Naive thymus-derived CD4-positive, alpha-beta T cell (primary cell): ENCODE measurements at regions not wholly inside any gene's neighbourhood (a gene's known extent, or its start where the extent isn't known, plus 50 kb on each side); places are given as distances from the start of the nearest gene placed in this dataset.

Source experiments
- ATAC-seq: fragments of 150-1000 bp; cut with Tn5 transposase; 2 replicates; pipeline ENCODE4 v1.10.0; 2021; ENCODE audit warnings: mild to moderate bottlenecking, moderate library complexity
- CTCF ChIA-PET: fragments of 350-600 bp; sonication (Branson Sonifier 250); formaldehyde crosslinking; loops from one replicate; lab custom pipeline; 2021; ENCODE audit warnings: antibody characterized with exemption; lab: Charles Lee
- POLR2A ChIA-PET: fragments of 350-600 bp; sonication (Branson Sonifier 250); formaldehyde crosslinking; loops from one replicate; lab custom pipeline; 2021; ENCODE audit warnings: antibody characterized with exemption, inconsistent platforms; lab: Charles Lee
- DNase-seq, 9 donors: peaks; one replicate each; pipeline versions ENCODE4 v3.0.0 to v3.0.0-alpha.2; 2020 to 2022; ENCODE audit warnings: mixed read lengths in 1 of 9
- H3K27ac ChIP-seq: one replicate; pipeline ENCODE4 v1.7.0; 2013; ENCODE audit warnings: mild to moderate bottlenecking, low read depth, low read length, moderate library complexity
- H3K27me3 ChIP-seq, 2 donors: one replicate each; pipeline ENCODE4 v1.7.0; 2013; ENCODE audit warnings: low read length in 2 of 2, mild to moderate bottlenecking in 2 of 2, moderate library complexity in 2 of 2; ENCODE audit not compliant: control insufficient read depth in 2 of 2, insufficient read depth in 2 of 2
- H3K36me3 ChIP-seq, 3 experiments: 1 replicate in 2 of 3; 2 replicates in 1 of 3; pipeline ENCODE4 v1.7.0; 2013; ENCODE audit warnings: low read length in 3 of 3, mild to moderate bottlenecking in 3 of 3, moderate library complexity in 1 of 3; ENCODE audit not compliant: insufficient read depth in 3 of 3, control insufficient read depth in 2 of 3
- H3K4me1 ChIP-seq, 2 donors: one replicate each; pipeline ENCODE4 v1.7.0; 2013; ENCODE audit warnings: low read length in 2 of 2, mild to moderate bottlenecking in 2 of 2, moderate library complexity in 1 of 2; ENCODE audit not compliant: control insufficient read depth in 2 of 2, insufficient read depth in 2 of 2
- H3K4me3 ChIP-seq: 2 replicates; pipeline ENCODE4 v1.7.0; 2013; ENCODE audit warnings: mild to moderate bottlenecking, low read length
- H3K9me3 ChIP-seq, 3 experiments: 1 replicate in 2 of 3; 2 replicates in 1 of 3; pipeline ENCODE4 v1.7.0; 2013; ENCODE audit warnings: low read length in 3 of 3; ENCODE audit not compliant: control insufficient read depth in 2 of 3
- H3K27ac Mint-ChIP-seq, 9 donors: one replicate each; pipeline ENCODE4 v1.8.0; 2020 to 2022; ENCODE audit warnings: mixed read lengths in 9 of 9, mild to moderate bottlenecking in 8 of 9, moderate library complexity in 5 of 9, inconsistent platforms in 2 of 9
- H3K27me3 Mint-ChIP-seq, 5 donors: one replicate each; pipeline ENCODE4 v1.8.0; 2021 to 2022; ENCODE audit warnings: mixed read lengths in 5 of 5, mild to moderate bottlenecking in 1 of 5
- H3K36me3 Mint-ChIP-seq, 5 donors: one replicate each; pipeline ENCODE4 v1.8.0; 2020 to 2022; ENCODE audit warnings: mixed read lengths in 5 of 5, mild to moderate bottlenecking in 3 of 5, inconsistent platforms in 1 of 5
- H3K4me1 Mint-ChIP-seq, 7 donors: one replicate each; pipeline ENCODE4 v1.8.0; 2020 to 2022; ENCODE audit warnings: mixed read lengths in 7 of 7, mild to moderate bottlenecking in 3 of 7, inconsistent platforms in 1 of 7
- H3K4me3 Mint-ChIP-seq, 10 donors: one replicate each; pipeline ENCODE4 v1.8.0; 2020 to 2022; ENCODE audit warnings: mild to moderate bottlenecking in 10 of 10, mixed read lengths in 10 of 10, moderate library complexity in 6 of 10, inconsistent platforms in 2 of 10
- H3K9me3 Mint-ChIP-seq, 11 donors: one replicate each; pipeline ENCODE4 v1.8.0; 2020 to 2022; ENCODE audit warnings: mixed read lengths in 11 of 11, mild to moderate bottlenecking in 4 of 11, inconsistent platforms in 1 of 11, moderate library complexity in 1 of 11
- intact Hi-C, 2 donors: fragments of 100-400 bp; cut with micrococcal nuclease; formaldehyde crosslinking; loops; one replicate each; pipeline ENCODE4 v1.15.1; 2023

- ATAC-seq, result no peak
- Histone ChIP-seq H3K4me1 (no peaks in the 10 kb centered on the region), H3K27ac (no peak overlapping the region), H3K4me3 (no peak overlapping the region), H3K9me3 (no peaks in the 10 kb centered on the region), H3K27me3 (no peaks in the 10 kb centered on the region), H3K36me3 (no peaks in the 10 kb centered on the region)
- Mint-ChIP-seq H3K9me3 (peaks cover 0 to 15% (median 5%) of the 10 kb centered on the region in 11 donors), H3K27ac (no peak overlapping the region), H3K27me3 (no peaks in the 10 kb centered on the region), H3K4me3 (no peak overlapping the region), H3K4me1 (no peaks in the 10 kb centered on the region), H3K36me3 (no peaks in the 10 kb centered on the region)
- CTCF ChIA-PET, result no interaction called here
- intact Hi-C loops, result no loop called here
- POLR2A ChIA-PET, result no interaction called here
- DNase-seq, result no peak
Measured at GRCh38 chr20:6940876-6941275, 173.4 kb downstream of the BMP2 start.

- Histone ChIP-seq H3K4me1 (no peaks in the 10 kb centered on the region), H3K36me3 (no peaks in the 10 kb centered on the region), H3K27me3 (no peaks in the 10 kb centered on the region), H3K4me3 (no peak overlapping the region), H3K9me3 (no peaks in the 10 kb centered on the region), H3K27ac (no peak overlapping the region)
- intact Hi-C loops, result no loop called here
- H3K36me3 Mint-ChIP-seq, result no peaks in the 10 kb centered on the region
- H3K4me1 Mint-ChIP-seq, result no peaks in the 10 kb centered on the region
- H3K9me3 Mint-ChIP-seq, result peaks cover 0 to 17% (median 5%) of the 10 kb centered on the region in 11 donors
- ChIA-PET POLR2A (no interaction called here), CTCF (no interaction called here)
- H3K27me3 Mint-ChIP-seq, result no peaks in the 10 kb centered on the region
- H3K27ac Mint-ChIP-seq, result no peak overlapping the region
- no peak overlapping the region for H3K4me3 Mint-ChIP-seq
- DNase-seq (no peak), ATAC-seq (no peak)
Measured at GRCh38 chr20:6941571-6941970, 174.1 kb downstream of the BMP2 start.

DNA sequence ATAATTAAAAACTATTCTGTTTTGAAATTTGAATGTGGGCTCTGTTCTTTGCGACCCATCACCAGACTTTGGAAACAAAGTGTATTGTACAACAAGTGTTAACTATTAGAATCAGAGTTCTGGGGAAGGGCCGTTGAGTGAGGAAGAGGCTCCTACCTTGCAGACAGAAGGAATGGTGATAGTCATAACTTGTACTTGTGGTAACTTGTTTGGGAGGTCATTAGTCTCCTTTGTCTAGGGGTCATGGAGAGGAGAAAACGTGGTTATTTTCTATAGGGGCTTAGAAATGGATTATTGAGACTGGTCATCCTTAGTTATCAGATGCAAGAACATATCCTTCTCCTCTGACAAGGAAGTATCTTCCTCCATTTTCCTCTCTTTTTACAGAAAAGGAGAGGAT lies 174.8 kb downstream of the BMP2 start:
- ATAC-seq, result no peak
- no peaks in the 10 kb centered on the region for H3K27me3 ChIP-seq
- Mint-ChIP-seq H3K27ac (no peak overlapping the region), H3K4me3 (no peak overlapping the region), H3K4me1 (no peaks in the 10 kb centered on the region), H3K27me3 (no peaks in the 10 kb centered on the region), H3K9me3 (peaks cover 0 to 17% (median 3%) of the 10 kb centered on the region in 11 donors), H3K36me3 (no peaks in the 10 kb centered on the region)
- ChIA-PET CTCF (no interaction called here), POLR2A (no interaction called here)
- no peaks in the 10 kb centered on the region for H3K4me1 ChIP-seq
- DNase-seq, result no peak
- no peak overlapping the region for H3K27ac ChIP-seq
- no peak overlapping the region for H3K4me3 ChIP-seq
- H3K36me3 ChIP-seq, result no peaks in the 10 kb centered on the region
- no peaks in the 10 kb centered on the region for H3K9me3 ChIP-seq
- intact Hi-C loops, result no loop called here

DNA sequence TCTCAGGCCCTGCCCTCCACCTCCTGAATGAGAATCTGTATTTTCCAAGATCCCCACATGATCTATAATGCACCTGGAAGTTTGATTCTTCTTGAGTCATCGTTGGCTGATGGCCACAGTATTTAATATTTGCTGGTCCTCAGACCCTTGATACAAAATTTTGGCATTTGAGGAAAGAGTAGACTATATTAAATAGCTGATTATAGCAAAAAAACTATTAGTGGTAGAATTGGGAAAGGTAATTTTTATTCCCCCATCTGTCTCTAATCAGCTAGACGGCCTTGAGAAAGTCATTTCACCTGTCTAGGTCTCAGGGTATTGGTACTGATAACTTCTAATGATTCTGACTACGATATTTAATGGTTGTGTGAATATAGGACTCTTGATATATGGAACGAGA lies 176.8 kb downstream of the BMP2 start:
- Mint-ChIP-seq H3K27ac (no peak overlapping the region), H3K4me1 (no peaks in the 10 kb centered on the region), H3K27me3 (no peaks in the 10 kb centered on the region), H3K4me3 (no peak overlapping the region), H3K9me3 (peaks cover 0 to 10% (median 2%) of the 10 kb centered on the region in 11 donors), H3K36me3 (no peaks in the 10 kb centered on the region)
- Histone ChIP-seq H3K27me3 (no peaks in the 10 kb centered on the region), H3K9me3 (peaks cover 0 to under 1% (median 0%) of the 10 kb centered on the region in 3 experiments), H3K4me1 (no peaks in the 10 kb centered on the region), H3K4me3 (no peak overlapping the region), H3K27ac (no peak overlapping the region), H3K36me3 (no peaks in the 10 kb centered on the region)
- no peak for ATAC-seq
- ChIA-PET POLR2A (no interaction called here), CTCF (no interaction called here)
- no peak for DNase-seq
- intact Hi-C loops, result no loop called here

DNA sequence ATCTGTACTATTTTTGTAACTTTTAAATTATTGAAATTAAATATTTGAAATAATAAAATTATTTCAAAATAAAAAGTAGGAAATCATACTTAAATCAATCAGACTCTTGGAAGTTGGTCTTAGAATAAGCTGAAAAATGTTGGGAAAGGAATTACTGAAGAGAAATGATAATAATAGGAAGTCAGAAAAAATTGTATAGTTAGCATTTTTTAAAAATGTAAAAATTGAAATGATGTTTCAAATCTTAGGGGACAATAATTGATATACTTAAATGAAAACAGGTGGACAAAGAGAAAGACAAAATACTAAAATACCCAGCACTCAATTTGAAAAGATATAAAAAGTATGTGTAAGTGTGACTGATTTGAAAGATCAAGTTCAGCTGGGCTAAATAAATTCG lies 186.1 kb downstream of the BMP2 start:
- Histone ChIP-seq H3K9me3 (peaks cover 0 to 5% (median 0%) of the 10 kb centered on the region in 3 experiments), H3K36me3 (no peaks in the 10 kb centered on the region), H3K27me3 (no peaks in the 10 kb centered on the region), H3K4me1 (no peaks in the 10 kb centered on the region), H3K4me3 (no peak overlapping the region), H3K27ac (no peak overlapping the region)
- no peak for ATAC-seq
- H3K4me1 Mint-ChIP-seq, result no peaks in the 10 kb centered on the region
- H3K9me3 Mint-ChIP-seq, result peaks cover 3 to 38% (median 10%) of the 10 kb centered on the region in 11 donors
- no peak for DNase-seq
- H3K27ac Mint-ChIP-seq, result no peak overlapping the region
- no peaks in the 10 kb centered on the region for H3K36me3 Mint-ChIP-seq
- H3K27me3 Mint-ChIP-seq, result no peaks in the 10 kb centered on the region
- no peak overlapping the region for H3K4me3 Mint-ChIP-seq
- POLR2A ChIA-PET, result no interaction called here
- CTCF ChIA-PET, result no interaction called here
- intact Hi-C loops, result no loop called here

GRCh38 chr20:6954219-6954618 lies 186.7 kb downstream of the BMP2 start:
- Mint-ChIP-seq H3K4me1 (no peaks in the 10 kb centered on the region), H3K27ac (no peak overlapping the region), H3K4me3 (no peak overlapping the region), H3K27me3 (no peaks in the 10 kb centered on the region), H3K36me3 (no peaks in the 10 kb centered on the region), H3K9me3 (peaks cover 3 to 37% (median 10%) of the 10 kb centered on the region in 11 donors)
- DNase-seq, result no peak
- peaks cover 0 to 5% (median 0%) of the 10 kb centered on the region in 3 experiments for H3K9me3 ChIP-seq
- no peak overlapping the region for H3K4me3 ChIP-seq
- H3K36me3 ChIP-seq, result no peaks in the 10 kb centered on the region
- no peaks in the 10 kb centered on the region for H3K4me1 ChIP-seq
- POLR2A ChIA-PET, result no interaction called here
- no peaks in the 10 kb centered on the region for H3K27me3 ChIP-seq
- CTCF ChIA-PET, result no interaction called here
- H3K27ac ChIP-seq, result no peak overlapping the region
- intact Hi-C loops, result no loop called here
- ATAC-seq, result no peak

DNA sequence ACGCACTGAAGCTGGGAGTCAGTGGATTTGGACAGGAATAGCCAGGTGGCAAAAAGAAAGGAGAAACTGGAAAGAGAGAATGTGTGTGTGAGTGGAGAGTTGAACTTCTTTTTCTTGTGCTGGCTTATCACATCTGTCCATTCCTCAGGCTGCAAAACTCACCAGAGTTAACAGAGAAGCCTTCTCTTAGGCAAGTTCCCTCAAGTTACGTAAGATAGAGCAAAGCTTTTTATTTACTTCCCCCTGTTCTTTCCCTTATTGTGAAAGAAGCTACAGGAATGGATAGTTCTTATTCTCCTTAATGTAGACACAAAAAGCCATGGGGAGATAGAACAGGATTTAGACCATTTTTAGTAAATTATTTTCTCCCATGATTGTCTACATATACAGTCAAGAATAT lies 188.6 kb downstream of the BMP2 start:
- Histone ChIP-seq H3K36me3 (no peaks in the 10 kb centered on the region), H3K27me3 (no peaks in the 10 kb centered on the region), H3K4me3 (no peak overlapping the region), H3K9me3 (no peaks in the 10 kb centered on the region), H3K27ac (no peak overlapping the region), H3K4me1 (no peaks in the 10 kb centered on the region)
- ChIA-PET CTCF (no interaction called here), POLR2A (no interaction called here)
- DNase-seq (no peak), ATAC-seq (no peak)
- no peaks in the 10 kb centered on the region for H3K27me3 Mint-ChIP-seq
- H3K4me1 Mint-ChIP-seq, result no peaks in the 10 kb centered on the region
- no peaks in the 10 kb centered on the region for H3K36me3 Mint-ChIP-seq
- peaks cover 3 to 30% (median 7%) of the 10 kb centered on the region in 11 donors for H3K9me3 Mint-ChIP-seq
- intact Hi-C loops, result no loop called here
- H3K4me3 Mint-ChIP-seq, result no peak overlapping the region
- no peak overlapping the region for H3K27ac Mint-ChIP-seq
